HG02840 (cell line): ENCODE measurements at regions not wholly inside any gene's neighbourhood (a gene's known extent, or its start where the extent isn't known, plus 50 kb on each side); places are given as distances from the start of the nearest gene placed in this dataset.
"Not testable (repeated sequence)": the region's sequence is repeated elsewhere in the genome, so short reads cannot be mapped to it uniquely, and the experiment has no call there.

ENCODE experiments used
- ATAC-seq: cut with Tn5 transposase; IDR thresholded peaks from one replicate; pipeline ENCODE4 v1.9.1; 2021; ENCODE audit warnings: mild to moderate bottlenecking, moderate library complexity, moderate number of reproducible peaks; ENCODE audit not compliant: unreplicated experiment, low FRiP score

- no peak for ATAC-seq
These were observed 383.8 kb upstream of the CITED2 start for GRCh38 chr6:139758209-139758611.

GRCh38 chr6:139757784-139758183 lies 383.3 kb upstream of the CITED2 start:
- no peak for ATAC-seq

- ATAC-seq = no peak
These were observed 381.9 kb upstream of the CITED2 start for GRCh38 chr6:139756381-139756780.

- no peak for ATAC-seq
These were observed 380.7 kb upstream of the CITED2 start for GRCh38 chr6:139754898-139755775.

- ATAC-seq = no peak
These were observed 378.9 kb upstream of the CITED2 start for GRCh38 chr6:139753198-139753861.

- no peak for ATAC-seq
These were observed 377.6 kb upstream of the CITED2 start for GRCh38 chr6:139752086-139752485.

- no peak for ATAC-seq
These were observed 376.7 kb upstream of the CITED2 start for GRCh38 chr6:139751179-139751578.

GRCh38 chr6:139748353-139749146 lies 374.1 kb upstream of the CITED2 start:
- no peak for ATAC-seq

GRCh38 chr6:139747154-139747553 lies 372.7 kb upstream of the CITED2 start:
- no peak for ATAC-seq

- no peak for ATAC-seq
These were observed 370.4 kb upstream of the CITED2 start for GRCh38 chr6:139744891-139745290.

- no peak for ATAC-seq
These were observed 369.4 kb upstream of the CITED2 start for GRCh38 chr6:139743664-139744437.

GRCh38 chr6:139742671-139743070 lies 368.2 kb upstream of the CITED2 start:
- no peak for ATAC-seq

- no peak for ATAC-seq
These were observed 364.5 kb upstream of the CITED2 start for GRCh38 chr6:139738801-139739455.

GRCh38 chr6:139736325-139736906 lies 362.0 kb upstream of the CITED2 start:
- ATAC-seq = no peak

GRCh38 chr6:139732451-139732850 lies 358.0 kb upstream of the CITED2 start:
- ATAC-seq = no peak

GRCh38 chr6:139730340-139730974 lies 356.0 kb upstream of the CITED2 start:
- ATAC-seq = no peak

GRCh38 chr6:139728876-139729427 lies 354.5 kb upstream of the CITED2 start:
- no peak for ATAC-seq

GRCh38 chr6:139726272-139726671 lies 351.8 kb upstream of the CITED2 start:
- not testable (repeated sequence) for ATAC-seq

- ATAC-seq = no peak
These were observed 348.1 kb upstream of the CITED2 start for GRCh38 chr6:139722530-139722929.
